Putamen (tissue), 1 donor: ENCODE measurements at regions not wholly inside any gene's neighbourhood (a gene's known extent, or its start where the extent isn't known, plus 50 kb on each side); places are given as distances from the start of the nearest gene placed in this dataset.
A peak's percentile ranks its signal among the peaks of the same experiment; 100 is the strongest.

Experiments
- DNase-seq: peaks from one replicate; pipeline ENCODE4 v3.0.0-alpha.2; 2016; ENCODE audit warnings: low spot score

DNA sequence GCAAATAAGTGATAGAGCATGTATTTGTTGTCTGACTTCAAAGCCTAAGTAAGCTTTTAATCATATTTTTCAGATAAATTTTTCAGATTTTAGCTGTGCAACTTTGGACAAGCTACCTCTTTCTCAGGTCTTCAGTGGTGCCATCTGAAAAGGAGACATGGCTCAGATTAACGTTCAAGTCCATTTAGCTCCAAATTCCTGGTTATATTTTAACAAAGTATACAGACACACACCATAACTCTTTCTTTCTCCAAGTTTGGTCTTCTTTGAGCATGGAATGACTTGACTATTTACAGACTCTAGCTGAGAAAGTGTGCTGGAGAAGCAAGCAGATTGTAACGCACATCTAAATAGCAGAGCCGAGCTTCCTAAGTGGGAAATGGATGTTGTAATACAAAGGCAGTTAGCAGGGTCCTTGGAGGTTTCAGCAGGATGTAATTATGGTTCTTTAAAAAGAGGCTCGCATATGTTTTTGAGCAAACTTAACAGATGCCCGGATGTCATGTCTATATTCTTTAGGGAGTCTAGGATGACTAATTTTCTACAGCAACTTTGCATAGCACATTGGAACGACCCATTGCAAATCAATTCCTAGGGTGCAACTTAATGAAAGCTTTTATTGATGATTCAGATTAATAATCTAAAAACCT, 128.1 kb upstream of the E2F8 start:
- no peak for DNase-seq

DNA sequence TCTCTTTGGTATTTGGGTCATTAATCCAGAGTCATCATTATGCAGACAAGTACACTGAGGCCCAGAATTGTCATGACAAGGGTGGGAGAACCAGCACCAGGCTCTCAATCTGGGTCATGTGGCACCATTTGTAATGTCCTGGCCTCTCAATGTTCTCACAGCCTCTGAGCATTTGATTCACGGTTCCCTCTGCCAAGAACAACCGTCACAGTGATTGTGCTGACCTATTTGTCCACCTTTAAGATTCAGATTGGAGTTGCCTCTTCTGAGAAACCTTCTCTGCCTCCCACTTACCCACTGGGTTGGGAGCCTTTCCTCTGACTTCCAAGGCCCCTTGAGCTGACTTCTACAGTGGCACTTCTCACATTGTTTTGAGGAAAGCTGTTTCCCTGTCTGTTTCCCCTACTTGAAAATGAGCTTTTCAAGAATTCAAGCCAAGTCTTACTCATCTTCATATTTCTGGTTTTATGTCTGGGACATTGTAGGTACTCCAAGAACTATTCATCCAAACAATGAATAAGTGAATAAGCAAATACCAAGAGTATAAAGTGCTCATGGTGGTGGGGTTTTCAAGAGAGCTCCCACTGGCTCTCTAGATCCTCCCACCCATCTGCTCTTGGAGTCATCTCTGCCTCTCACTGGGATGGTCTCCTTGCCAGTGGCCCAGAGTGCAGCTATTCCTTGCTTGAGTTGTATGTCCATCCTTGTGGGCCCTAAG, 126.4 kb upstream of the E2F8 start:
- no peak for DNase-seq

DNA sequence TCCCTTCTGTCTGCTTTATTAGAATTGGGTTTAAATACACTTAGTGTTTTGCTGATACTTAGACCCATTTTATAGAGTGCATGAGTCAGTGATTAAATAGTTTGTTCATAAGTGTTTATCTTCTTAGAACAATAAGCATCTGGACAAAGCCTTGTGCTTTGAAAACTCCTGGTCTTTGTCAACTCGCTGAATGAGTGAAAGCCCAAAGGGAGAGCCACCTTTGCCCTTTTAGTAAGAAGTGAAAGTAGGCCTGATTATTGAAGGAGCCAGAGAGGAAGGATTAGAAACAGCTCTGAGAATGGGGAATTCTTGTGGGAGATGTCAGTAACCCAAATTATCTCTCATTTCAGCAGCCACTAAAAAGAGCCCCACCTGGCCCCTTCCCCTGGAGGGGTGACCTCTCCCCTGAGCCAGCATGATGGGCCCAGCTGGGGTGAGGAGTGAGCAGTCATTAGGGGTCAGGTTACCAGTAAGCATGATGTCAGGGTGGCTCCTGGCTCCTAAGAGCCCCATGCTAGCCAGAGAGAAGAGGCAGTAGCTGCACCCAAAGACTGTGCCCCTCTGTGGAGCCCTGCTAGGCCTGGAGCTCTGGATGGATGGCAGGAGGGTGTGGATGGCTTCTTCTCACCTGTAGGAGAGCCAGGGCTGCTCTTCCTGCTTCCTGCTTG, 125.1 kb upstream of the E2F8 start:
- DNase-seq, result no peak

DNA sequence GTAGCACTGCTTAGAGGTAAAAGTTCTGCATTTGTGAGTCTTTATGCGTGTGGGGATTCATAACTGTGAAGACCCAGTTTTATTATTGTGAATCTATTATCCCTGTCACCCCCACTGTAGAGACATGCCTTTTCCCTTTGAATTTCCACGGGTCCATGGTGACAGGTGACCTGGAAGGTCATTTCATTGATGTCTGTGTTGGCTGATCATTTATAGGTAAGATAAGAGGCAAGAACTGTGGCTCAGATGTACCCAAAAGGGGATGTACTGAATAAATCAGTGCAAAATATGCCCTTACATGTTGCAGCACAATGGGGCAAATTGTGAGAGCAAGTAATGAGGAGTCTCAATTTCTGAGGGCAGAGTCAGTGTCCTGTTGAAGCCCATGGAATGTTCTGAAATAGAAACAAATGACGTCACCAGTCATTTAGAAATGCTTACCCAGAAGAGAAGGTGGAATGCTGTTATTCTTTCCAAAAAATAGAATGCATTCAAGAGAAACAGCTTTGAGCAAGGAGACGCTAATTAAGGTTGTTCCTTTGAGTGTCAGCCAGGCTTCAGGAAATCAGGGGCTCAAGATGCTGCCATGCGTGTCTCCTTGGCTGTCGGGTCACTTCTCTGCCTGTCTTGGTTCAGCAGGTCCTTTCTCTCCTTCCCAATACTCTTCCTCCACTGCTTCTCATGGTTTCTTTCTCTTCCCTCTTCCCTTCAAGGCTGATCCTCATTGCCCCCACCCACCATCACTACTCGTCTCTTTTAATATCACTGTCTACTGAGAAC, 118.7 kb upstream of the E2F8 start:
- no peak for DNase-seq

DNA sequence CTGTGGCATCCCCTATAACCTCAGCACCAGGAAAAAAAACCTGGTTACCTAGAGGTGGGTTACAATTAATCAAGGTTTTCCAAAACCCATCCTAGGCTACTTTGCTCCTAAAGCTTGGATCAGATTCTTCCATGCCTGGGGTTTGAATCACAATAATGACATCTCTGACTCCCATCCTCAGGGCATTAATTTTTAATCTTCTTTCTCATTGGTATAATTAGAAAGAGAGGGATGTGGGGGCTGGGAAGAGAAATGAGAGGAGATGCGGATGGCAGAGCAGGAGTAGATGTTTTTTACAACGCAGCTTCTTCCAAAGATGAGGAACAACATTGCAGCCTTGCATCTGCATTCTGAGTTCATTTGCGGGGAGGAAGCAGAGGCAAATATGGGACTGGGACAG, 117.2 kb upstream of the E2F8 start:
- no peak for DNase-seq

DNA sequence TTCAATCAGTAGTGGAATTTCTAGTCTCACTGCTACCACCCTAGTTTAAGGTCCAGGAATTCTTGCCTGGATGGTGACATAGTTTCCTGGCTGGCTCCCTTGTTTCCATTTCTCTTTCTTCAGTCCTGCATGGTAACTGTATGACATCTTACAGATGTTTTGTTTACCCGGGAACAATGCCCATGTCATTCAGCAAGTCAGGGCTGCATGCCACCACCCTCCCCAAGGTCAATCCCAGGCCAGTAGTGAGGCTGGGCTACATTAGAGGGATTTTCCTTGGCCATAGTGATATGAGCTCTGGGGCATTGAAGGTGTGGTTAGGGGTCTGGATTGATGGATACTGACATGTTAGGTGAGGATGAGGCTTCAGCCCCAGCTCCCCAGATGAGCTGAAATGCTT, 114.9 kb upstream of the E2F8 start:
- no peak for DNase-seq

DNA sequence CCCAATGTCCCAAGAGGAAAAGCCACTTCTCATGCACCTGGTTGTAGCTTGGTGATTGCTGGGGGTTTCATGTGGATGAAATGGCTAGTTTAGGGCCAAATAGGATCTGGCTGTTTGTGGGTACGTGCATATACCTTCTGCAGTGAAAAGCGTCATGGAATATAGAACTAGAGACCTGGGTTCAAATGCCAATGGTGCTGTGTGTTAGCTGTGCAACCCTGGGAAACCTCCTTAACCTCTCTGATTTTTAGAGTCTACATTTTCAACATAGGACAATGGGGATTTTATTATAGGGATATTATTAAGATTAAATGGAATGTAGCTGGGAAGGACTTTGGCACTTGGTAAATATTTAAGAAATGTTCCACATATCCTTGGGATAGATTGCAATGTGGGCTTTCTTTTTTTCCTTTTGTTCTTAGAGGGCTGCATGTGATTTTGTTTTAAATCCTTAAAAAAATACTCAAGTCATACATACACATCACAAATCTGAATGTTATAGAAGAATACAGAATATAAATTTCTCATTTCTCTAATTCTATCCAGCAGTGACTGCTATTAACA, 112.6 kb upstream of the E2F8 start:
- DNase-seq, result no peak

DNA sequence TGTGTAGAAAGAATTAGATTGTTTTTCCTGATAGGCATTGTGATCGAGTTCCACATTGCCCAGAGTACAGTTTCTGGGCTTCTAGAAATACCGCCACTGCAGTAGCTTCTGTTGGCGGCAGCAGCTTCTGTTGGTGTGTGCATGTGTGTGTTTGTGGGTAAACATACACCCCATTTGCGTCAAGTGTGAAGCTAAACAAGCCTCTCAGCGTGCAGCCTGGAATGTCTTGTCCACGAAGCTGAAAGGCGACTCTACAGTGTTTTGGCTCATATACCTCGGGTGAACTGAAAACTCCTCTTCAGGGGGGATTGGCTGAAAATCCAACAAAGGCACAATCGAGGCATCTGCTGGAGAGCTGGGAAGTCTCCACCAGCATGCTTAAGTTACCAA, 112.0 kb upstream of the E2F8 start:
- DNase-seq, result no peak

DNA sequence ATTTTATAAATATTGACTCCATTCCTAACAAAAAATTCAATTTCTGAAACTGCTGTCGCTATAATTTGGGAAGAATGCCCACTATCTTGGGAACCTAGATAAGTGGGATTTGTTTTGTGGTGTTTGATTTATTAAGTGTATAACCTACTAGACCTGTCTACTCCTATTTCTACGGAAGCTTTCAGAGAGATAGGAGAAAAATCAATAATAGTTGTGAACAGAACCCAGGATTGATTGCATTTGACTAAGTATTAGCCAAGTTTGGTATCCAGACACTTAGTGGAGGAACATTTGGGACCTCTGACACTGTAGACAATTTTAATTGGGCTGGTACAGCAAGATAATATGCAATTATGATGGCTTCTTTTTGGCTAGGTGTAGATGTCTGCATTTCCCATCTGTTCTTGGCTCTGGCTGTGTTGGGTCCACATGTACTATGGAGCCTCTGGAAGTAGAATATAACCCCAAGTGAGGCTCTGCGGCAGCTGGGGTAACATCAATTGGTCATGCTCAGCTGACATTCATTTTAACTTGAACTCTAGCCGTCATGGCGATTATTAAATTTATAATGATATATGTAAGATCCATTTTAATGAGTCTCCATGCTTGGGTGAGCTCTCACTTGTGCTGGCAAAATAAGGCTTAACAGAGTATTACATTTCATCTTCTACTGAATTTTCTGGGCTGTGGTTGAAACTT, 111.5 kb upstream of the E2F8 start:
- no peak for DNase-seq

DNA sequence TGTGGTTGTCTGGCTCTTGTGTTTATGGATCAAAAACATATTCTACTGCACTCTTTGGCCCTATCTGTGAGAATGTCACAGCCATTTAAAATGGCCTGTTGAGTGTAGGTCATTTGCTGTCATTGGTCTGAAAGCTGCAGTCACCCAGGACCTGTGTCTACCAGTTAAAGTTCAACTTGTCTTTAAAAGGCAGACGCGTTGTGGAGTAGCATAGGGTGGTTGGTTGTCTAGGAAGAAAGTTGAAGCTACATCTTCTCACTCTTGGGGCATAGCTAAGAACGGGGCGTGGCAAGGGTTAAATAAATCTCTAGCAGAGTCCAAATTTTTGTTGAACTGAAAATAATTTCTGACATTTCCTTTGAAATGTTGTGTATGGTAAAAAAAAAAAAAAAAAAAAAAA, 110.7 kb upstream of the E2F8 start:
- no peak for DNase-seq

DNA sequence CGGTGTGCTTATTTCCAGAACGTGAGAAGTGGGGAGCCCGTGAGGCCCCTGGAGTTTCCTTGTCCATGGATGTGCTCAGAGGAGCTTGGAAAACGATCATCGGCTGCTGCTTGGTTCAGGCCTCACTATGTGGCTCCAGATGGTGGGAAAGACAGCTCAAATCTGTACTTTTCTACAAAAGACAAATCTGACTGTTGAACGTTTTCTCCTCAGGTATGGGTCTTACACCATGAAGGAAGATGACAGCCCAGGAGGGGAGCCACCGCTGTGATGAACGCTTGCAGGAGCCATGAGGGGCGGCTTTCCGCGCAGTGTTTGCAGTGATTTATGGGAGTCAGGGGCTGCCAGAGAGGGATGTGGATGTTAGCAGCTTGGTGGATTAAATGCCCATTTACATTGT, 109.4 kb upstream of the E2F8 start:
- no peak for DNase-seq

DNA sequence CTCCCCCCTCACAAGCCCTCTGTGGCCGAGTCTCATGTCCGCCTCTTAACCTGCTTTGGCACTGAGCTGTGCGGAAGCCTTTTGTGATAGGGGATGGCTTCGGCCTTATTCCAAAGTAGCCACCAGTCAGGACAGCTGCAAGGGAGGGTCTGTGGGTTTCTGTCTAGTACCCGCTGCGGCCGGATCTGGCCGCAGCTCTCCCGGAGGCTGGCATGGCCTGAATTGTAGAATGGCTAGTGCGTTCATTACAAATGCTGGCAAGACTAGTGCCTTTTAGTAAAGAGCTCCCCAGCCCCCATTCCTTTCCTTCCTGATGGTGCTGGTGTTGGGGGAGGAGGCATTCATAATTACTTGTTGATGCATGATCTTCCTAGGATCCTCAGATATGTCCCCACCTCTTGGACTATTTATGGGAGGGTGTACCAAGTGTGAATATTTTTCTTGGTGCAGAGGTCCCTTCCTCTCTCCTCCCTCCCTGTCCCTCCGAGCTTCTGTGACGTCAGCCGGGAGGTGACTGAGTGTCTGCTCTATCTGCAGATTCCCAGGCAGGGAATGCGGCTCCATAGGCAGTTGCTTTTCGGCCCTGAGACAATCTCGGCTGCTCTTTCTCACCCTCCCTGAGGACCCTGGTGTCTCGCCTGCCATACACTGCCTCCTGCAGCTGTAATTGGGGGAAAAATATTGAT, 108.7 kb upstream of the E2F8 start:
- peak; percentile 58 for DNase-seq

DNA sequence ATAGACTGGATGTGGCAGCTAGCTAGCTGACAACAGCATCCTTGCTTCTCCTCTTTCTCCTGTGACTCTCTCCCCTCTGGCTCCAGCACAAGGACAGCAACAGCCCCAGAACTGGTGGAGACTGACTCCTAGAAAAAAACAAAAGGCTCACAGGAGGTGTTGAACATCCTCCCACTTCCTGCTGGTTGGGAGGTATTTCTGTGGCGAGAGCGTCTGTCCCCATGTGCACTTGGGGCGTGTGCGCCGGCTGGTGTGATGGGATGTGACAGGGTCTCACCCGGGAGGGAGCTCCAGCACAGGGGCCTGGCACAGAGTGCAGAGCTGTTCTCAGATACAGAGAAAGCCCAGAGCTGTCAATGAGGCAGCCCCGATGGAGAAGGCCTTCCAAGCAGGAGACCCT, 107.2 kb upstream of the E2F8 start:
- DNase-seq, result no peak

DNA sequence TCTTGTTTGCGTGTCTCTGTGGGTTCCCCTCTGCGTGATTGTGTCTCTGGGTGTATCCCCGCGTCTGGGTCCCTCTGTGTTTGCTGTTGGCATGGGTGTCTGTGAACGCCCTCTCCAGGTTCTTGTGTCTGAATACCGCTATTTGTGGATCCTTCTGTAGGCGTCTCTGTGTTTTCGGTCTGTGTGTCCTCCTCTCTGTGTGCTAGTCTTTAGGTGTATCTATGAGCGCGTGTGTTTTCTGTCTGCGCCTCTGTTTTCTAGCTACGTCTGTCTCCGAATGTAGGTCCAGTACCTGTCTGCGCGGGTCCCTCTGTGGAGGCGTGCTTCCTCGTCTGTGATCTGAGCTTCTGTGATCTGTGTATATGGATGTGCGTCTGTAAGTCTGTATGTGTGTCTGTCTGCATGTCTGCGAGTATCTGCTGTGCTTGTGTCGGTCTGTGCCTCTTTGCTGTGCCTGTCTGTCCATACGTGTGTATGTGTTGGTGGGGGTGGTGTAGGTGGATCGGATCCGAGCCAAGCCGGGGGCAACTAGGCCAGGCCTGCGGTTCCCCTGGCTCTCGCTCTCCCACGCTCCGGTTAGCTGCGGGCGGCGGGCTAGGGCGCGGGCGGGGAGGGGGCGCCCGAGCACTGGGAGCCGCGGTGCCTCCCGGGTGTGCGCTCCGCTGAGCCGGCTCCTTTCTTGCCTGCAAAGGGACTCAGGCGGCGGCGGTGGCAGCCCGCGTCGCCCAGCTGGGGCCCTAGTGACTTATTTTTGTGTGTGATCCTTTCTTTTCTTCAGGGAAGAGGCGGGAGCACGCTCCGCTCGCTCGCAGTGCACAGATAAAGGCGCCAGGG, 105.3 kb upstream of the E2F8 start:
- peak; percentile 60 for DNase-seq

DNA sequence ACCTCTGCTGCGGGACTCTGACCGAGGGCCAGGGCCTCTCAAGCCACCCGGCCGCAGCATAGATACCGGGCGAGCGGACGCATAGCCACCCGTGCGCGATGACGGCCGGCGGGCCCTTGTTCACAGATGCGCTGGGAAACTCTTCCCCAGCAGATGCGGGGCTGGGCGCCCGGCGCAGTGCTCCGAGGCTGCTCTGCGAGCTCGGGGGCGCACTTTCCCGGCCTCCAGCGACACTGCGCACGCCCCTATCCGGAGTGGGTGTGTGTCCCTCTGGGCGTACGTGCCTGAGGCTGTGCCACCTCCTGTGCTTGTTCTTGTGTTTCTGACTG, 104.7 kb upstream of the E2F8 start:
- no peak for DNase-seq

DNA sequence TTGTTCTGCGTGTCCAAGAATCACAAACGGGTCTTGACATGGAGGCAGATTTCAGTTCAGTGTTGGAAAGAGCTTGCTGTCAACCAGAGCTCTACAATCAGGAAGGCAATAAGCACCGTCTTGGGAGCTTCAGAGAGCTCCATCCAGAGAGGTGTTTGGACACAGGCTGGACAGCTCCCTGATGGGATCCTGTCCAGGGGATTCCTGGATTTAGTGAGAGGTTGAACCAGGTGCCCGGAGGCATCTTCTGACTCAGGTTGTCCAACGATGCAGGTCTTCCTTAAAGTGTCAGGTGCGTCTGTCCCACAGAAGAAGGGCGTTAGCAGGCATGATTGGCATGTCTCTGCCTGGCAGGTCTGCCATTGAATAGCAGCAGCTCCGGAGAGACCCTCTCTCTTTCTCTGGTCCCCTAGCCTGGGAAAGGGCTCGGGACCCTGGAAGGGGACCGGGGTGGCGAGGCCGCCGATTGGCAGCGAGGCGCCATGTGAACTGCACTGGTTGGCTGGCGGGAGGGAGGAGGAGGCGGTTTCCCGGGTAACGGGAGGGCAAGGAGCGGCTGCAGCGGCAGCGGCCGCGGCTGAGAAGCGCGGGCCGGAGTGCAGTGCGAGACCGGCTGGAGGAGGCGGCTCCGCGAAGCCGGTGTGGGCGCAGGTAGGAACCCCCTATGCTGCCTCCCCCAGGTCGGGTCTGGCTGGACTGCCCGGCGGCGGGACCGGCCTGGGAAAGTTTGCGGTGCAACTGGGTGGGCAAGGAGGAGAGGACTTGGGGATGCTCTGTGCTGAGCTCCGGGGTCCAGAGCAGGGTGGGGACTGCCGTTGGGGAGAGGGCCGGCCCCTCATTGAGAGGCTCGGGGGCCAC, 104.1 kb upstream of the E2F8 start:
- peak; percentile 68 for DNase-seq

DNA sequence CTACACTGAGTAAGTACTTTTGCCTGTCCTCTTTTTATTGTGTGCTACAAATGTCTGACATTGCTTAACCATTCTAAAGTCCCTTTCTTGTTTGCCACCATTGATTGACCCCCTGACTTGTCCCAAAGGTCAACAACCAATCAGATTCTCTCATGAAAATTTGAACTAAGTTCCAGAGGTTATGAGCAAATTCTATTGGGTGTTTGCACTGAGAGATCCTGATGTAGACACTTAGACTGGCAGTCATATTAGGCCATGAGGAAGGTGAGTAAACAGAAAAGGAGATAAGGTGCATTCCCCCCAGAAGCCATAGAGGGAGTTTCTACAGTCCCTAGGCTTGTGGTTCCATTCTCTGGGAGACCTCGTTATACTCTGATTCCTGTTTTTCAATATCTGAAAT, 101.3 kb upstream of the E2F8 start:
- no peak for DNase-seq

DNA sequence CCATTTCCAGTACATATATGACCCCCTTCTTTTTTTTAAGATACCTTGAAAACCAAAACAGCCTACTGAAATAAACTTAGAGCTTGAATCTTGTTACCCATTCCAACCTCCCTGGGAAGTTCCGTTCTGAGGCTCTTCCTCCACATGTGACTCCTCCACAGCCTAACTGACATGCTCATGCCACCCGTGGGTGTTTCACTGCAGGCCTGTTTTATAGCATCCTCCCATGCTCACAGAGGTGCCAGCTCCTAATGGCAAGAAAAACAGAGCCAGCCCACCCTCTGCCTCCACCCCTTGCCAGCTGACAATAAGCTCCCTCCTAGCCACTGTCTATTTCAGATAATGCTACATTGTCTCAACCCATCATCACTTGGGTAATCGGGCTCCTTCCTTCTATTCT, 97.6 kb upstream of the E2F8 start:
- DNase-seq, result no peak

DNA sequence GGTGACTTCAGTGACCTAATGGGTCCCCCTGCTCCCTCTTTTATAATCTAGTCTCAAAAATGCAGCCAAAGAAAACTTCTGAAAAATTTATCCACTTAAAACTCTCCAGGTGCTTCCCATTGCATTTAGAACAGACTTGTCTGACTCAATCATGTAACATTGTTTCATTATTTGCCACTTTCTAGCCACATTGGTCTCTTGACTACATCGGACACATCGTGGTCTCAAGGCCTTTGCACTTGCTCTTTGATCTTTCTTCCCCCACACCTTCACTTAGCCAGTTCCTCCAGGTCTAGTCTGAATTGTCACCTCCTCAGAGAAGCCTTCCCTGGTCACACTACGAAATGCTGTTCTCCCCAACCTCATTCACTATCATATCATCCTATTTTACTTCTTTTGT, 97.0 kb upstream of the E2F8 start:
- DNase-seq, result no peak

DNA sequence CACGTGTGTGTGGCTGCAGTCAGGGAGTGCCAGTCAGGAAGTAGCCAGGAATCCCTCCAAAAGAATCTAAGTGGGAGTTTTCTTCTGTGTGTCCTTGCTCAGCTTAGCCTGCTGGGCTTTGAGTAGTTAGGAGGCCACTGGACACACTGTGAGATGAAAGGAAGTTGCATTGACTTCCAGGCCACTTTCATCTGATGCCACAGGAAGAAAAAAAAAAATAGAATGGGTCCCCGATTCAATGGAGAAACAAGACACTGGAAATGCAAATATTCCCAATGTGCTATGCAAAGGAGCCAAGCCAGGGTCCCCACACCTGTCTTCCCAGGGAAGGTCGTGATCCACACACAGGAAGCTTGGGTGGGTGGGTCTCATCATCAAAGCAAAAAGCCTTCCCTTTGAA, 95.6 kb upstream of the E2F8 start:
- DNase-seq, result no peak
